Ishikawa (cell line): ENCODE measurements at regions not wholly inside any gene's neighbourhood (a gene's known extent, or its start where the extent isn't known, plus 50 kb on each side); places are given as distances from the start of the nearest gene placed in this dataset.
A peak's percentile ranks its signal among the peaks of the same experiment; 100 is the strongest.

ENCODE experiments used
- CEBPB ChIP-seq: IDR thresholded peaks from 2 replicates; pipeline ENCODE4 v1.6.1; 2012
- CREB1 ChIP-seq: IDR thresholded peaks from 2 replicates; pipeline ENCODE4 v1.6.1; 2012; ENCODE audit warnings: low read depth
- EGR1 ChIP-seq: IDR thresholded peaks from 2 replicates; pipeline ENCODE4 v1.6.1; 2012
- EP300 ChIP-seq: IDR thresholded peaks from 2 replicates; pipeline ENCODE4 v1.6.1; 2012; ENCODE audit warnings: borderline replicate concordance
- FOXM1 ChIP-seq: IDR thresholded peaks from 2 replicates; pipeline ENCODE4 v1.6.1; 2012; ENCODE audit warnings: low read depth, borderline replicate concordance
- NFIC ChIP-seq: IDR thresholded peaks from 2 replicates; pipeline ENCODE4 v1.6.1; 2012
- RAD21 ChIP-seq: IDR thresholded peaks from 2 replicates; pipeline ENCODE4 v1.6.1; 2012; ENCODE audit warnings: low read depth
- REST ChIP-seq: IDR thresholded peaks from 2 replicates; pipeline ENCODE4 v1.6.1; 2012; ENCODE audit warnings: low read depth, mild to moderate bottlenecking
- TAF1 ChIP-seq: IDR thresholded peaks from 2 replicates; pipeline ENCODE4 v1.6.1; 2012; ENCODE audit warnings: low read depth, mild to moderate bottlenecking
- TCF12 ChIP-seq: IDR thresholded peaks from 2 replicates; pipeline ENCODE4 v1.6.1; 2012; ENCODE audit warnings: low read depth
- TEAD4 ChIP-seq: IDR thresholded peaks from 2 replicates; pipeline ENCODE4 v1.6.1; 2012
- USF1 ChIP-seq: IDR thresholded peaks from 2 replicates; pipeline ENCODE4 v1.6.1; 2012
- YY1 ChIP-seq: IDR thresholded peaks from 2 replicates; pipeline ENCODE4 v1.6.1; 2012; ENCODE audit warnings: low read depth
- ZBTB7A ChIP-seq: IDR thresholded peaks from 2 replicates; pipeline ENCODE4 v1.6.1; 2012; ENCODE audit warnings: low read depth
- TF ChIP-seq, protein P1 (sequence below): IDR thresholded peaks from 2 replicates; pipeline ENCODE4 v1.6.1; 2012

- TF ChIP-seq, protein P1, sequence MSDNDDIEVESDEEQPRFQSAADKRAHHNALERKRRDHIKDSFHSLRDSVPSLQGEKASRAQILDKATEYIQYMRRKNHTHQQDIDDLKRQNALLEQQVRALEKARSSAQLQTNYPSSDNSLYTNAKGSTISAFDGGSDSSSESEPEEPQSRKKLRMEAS, result no peak
Observed at GRCh38 chr3:20346369-20346768, 160.4 kb upstream of the SGO1 start.

GRCh38 chr3:20344400-20344959 is 158.5 kb upstream of the SGO1 start:
- TF ChIP-seq REST, result no peak
- TF ChIP-seq, protein P1, result no peak
- TF ChIP-seq NFIC, result no peak
- no peak for TF ChIP-seq CREB1
- TF ChIP-seq YY1, result no peak
- no peak for TF ChIP-seq TCF12
- TF ChIP-seq USF1, result no peak
- TF ChIP-seq CEBPB, result no peak
- TF ChIP-seq TEAD4, result no peak
- no peak for TF ChIP-seq RAD21
- no peak for TF ChIP-seq EP300
- TF ChIP-seq ZBTB7A, result no peak
- TF ChIP-seq EGR1, result no peak

- TF ChIP-seq TEAD4 (no peak), CEBPB (no peak), TAF1 (no peak), TCF12 (no peak)
Observed at GRCh38 chr3:20343790-20344189, 157.8 kb upstream of the SGO1 start.

DNA sequence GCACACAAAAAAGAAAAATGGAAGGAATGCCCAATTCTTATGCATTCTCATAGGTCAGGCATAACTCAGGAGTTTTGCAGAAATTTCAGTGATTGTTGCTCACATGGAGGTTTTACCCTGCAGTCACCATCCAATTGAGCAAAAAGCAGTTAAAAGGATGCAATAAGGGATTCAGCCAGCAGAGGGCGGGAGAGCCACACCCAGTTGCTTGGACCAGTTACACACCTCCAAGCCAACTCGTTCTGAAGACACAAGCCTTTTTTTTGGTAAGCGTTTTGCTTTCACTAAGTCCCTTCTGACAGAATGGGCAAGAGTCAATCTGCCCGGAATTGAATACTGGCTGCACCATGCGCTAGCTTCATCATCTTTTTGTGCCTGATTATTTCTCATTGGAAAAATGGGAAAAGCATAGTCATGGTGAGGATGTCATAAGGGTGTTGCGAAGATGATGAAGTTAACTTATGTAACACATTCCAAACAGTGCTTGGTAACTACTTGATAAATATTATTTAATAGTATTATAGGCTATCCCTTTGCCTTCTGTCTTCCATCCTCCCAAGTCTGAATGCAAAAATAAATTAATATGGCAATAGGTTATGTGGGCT is 154.4 kb upstream of the SGO1 start:
- peak; percentile 85 for TF ChIP-seq RAD21
- TF ChIP-seq, protein P1, result no peak
- no peak for TF ChIP-seq USF1
- TF ChIP-seq TAF1, result no peak

DNA sequence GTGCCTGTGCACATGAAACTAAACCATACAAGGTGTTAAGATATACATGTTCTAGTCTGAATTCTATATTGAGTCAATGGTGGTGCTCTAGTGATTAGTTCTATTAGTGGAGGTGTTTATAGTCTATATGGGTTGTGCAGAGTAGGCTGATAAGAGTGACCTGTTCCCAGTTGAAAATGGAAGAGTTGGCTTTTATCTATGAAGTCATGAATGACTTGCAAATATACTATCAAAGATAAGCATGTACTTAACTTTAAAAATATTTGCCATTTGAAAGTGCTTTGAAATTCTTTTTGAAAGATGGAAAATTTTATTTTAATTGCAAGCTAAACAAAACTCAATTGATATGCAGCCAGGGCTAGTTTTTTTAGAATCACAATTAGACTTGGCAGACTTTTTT is 150.6 kb upstream of the SGO1 start:
- TF ChIP-seq RAD21, result no peak
- TF ChIP-seq USF1, result no peak
- no peak for TF ChIP-seq YY1
- no peak for TF ChIP-seq TEAD4
- TF ChIP-seq, protein P1, result no peak
- no peak for TF ChIP-seq EGR1
- no peak for TF ChIP-seq EP300
- no peak for TF ChIP-seq NFIC
- no peak for TF ChIP-seq REST
- TF ChIP-seq FOXM1, result no peak
- no peak for TF ChIP-seq ZBTB7A
- no peak for TF ChIP-seq TCF12

DNA sequence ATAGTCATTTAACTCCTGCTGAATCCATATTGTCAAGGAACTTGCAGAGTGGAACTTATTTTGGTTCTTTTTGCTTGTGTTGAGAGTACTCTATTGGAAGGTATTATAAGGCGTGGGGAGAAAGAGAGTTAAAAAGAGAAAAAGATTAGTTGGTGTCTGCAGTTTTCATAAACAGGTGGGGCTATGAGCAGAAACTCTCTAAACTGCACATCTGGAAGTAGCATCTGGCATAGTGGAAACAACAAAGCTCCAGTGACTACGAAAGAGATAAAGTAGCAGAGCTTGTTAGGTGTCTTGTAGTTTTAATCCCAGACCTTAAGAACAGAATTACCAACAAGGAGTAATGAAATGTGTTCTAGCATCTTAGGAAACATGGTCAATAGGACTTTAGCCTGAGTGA is 148.8 kb upstream of the SGO1 start:
- no peak for TF ChIP-seq RAD21
- TF ChIP-seq ZBTB7A, result no peak
- TF ChIP-seq FOXM1, result no peak
- TF ChIP-seq EGR1, result no peak
- no peak for TF ChIP-seq CREB1
- TF ChIP-seq USF1, result no peak
- TF ChIP-seq TCF12, result no peak
- no peak for TF ChIP-seq CEBPB
- no peak for TF ChIP-seq EP300
- TF ChIP-seq REST, result no peak
